ENCODE measurements at regions not wholly inside any gene's neighbourhood (a gene's known extent, or its start where the extent isn't known, plus 50 kb on each side); places are given as distances from the start of the nearest gene placed in this dataset.

GRCh38 chr2:16312771-16313170, 352.9 kb downstream of the CYRIA start (continued):
- TF ChIP-seq E2F6 (IDR thresholded peaks at IDR 0.05), result no peak
- TF ChIP-seq USF2 (IDR thresholded peaks at IDR 0.05; ENCODE audit: low read length), result no peak
- no peak for TF ChIP-seq TCF12 (IDR thresholded peaks at IDR 0.05; ENCODE audit: low read depth, low read length)
- TF ChIP-seq EZH2 (IDR thresholded peaks at IDR 0.05; ENCODE audit: low read depth, low read length, severe bottlenecking), result no peak

All from H1 (cell line).